A673 (cell line): ENCODE measurements at regions not wholly inside any gene's neighbourhood (a gene's known extent, or its start where the extent isn't known, plus 50 kb on each side); places are given as distances from the start of the nearest gene placed in this dataset.

Experiments used
- EZH2 ChIP-seq: fragments of 200-600 bp; sonication (generic); IDR thresholded peaks from 2 replicates; pipeline ENCODE4 v1.6.1; 2017; ENCODE audit warnings: borderline replicate concordance, low read depth, mild to moderate bottlenecking, mixed read lengths, antibody characterized with exemption, low read length; ENCODE audit not compliant: poor library complexity, severe bottlenecking
- TF ChIP-seq, protein P1 (sequence below): fragments of 300-800, 200-600 bp; sonication (generic); conservative IDR thresholded peaks from 2 replicates; pipeline ENCODE4 v1.5.1; 2017; ENCODE audit warnings: low read depth, mild to moderate bottlenecking, antibody characterized with exemption, low read length, moderate library complexity, mixed read lengths

- TF ChIP-seq, protein P1, sequence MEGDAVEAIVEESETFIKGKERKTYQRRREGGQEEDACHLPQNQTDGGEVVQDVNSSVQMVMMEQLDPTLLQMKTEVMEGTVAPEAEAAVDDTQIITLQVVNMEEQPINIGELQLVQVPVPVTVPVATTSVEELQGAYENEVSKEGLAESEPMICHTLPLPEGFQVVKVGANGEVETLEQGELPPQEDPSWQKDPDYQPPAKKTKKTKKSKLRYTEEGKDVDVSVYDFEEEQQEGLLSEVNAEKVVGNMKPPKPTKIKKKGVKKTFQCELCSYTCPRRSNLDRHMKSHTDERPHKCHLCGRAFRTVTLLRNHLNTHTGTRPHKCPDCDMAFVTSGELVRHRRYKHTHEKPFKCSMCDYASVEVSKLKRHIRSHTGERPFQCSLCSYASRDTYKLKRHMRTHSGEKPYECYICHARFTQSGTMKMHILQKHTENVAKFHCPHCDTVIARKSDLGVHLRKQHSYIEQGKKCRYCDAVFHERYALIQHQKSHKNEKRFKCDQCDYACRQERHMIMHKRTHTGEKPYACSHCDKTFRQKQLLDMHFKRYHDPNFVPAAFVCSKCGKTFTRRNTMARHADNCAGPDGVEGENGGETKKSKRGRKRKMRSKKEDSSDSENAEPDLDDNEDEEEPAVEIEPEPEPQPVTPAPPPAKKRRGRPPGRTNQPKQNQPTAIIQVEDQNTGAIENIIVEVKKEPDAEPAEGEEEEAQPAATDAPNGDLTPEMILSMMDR: no peak
- TF ChIP-seq EZH2: no peak
These were observed 192.5 kb downstream of the POSTN start for GRCh38 chr13:37406031-37406430.
